ENCODE measurements at regions not wholly inside any gene's neighbourhood (a gene's known extent, or its start where the extent isn't known, plus 50 kb on each side); places are given as distances from the start of the nearest gene placed in this dataset.

DNA sequence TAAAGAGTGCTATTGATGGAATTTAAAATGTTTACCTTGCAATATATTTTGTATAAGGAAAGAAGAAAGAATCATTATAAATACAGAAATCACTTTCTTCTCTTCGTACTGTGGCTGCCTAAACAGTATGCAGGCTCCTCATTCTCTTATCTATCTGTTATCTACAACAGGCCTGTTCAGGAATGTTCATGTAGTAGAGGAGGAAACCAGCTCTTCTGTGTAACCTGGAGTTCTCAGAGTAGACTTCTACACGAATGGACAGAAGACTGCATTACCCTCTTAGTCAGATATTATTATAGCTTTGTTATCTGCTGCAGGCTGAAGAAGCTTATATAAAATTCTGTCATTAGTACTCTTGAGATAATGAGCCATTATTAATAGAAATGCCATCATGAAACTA, 1225.9 kb upstream of the CNTN5 start:
- no peak for DNase-seq

DNA sequence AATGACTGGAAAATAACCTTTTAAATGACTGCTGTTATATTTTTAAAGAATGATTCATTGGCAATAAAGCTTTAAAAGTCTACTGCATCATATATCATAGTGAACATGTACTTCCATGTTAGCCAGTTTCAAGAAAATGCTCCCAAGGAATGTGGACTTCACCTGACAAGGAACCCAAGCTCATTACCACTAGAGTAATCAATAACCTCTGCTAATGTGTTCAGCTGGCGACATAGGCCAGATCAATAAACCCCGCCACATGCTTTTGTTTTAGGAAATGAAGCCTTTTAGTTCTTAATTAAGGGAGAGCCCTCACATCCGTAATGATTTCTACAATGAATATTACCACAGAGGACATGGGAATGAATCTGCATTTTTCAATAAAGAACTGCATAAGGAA, 1219.9 kb upstream of the CNTN5 start:
- DNase-seq: no peak

GRCh38 chr11:97814325-97814959, 1206.3 kb upstream of the CNTN5 start:
- DNase-seq: no peak

DNA sequence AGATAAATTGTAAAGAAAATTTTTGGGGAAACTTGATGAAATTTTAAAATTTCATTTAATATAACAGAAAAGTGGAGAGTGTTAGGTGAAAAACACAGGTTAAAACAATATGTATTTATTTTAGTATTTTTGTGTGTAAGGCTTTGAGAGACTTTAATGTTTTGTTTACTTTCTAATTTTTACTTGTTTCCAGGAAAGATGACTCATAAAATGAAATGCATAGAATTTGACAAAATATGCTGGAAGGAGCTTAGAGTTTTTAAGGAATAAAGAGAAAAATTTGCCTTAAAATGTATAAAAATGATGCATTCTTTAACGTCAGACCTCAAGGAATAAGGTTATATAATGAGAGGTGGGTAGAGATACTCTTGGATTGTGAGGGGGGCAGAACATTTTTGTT, 1205.1 kb upstream of the CNTN5 start:
- no peak for DNase-seq

DNA sequence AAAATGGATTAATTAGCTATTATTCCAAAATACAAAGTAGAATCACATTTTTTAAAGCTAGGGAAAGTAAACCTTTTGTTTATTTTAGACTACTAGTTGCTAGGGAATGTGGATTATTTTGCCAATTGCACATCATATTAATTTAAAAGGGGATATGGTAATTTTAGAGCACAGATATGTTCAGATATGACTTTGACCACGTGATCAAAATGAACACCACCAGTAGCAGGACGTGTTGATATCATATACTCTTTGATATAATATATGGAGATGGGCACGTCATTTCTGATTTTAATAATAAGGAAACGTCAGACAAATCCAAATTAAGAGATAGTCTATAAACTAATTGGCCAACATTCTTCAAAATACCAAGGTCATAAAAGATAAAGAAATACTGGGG, 1188.3 kb upstream of the CNTN5 start:
- no peak for DNase-seq

- no peak for DNase-seq
Measured at GRCh38 chr11:97833412-97833811, 1187.3 kb upstream of the CNTN5 start.

DNA sequence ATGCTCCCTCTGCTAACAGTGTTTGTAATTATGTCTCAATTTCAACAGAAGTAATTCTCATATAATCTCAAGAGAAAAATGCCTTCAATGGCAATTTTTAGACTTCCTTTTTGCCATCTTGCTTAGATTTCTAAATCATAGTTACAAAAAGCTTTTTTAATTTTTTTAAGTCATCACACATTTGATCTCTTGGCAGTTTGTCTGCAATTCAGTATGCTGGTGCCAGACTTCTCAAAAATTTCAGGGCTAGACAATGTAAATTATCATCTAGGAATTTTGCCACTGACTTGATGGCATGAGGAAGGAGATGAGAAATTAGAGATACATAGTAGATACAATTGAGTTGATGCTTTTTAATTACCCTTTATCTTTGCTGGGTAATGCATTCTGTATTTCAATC, 1176.7 kb upstream of the CNTN5 start:
- DNase-seq: no peak

- no peak for DNase-seq
Measured at GRCh38 chr11:97847730-97848129, 1173.0 kb upstream of the CNTN5 start.

- no peak for DNase-seq
Measured at GRCh38 chr11:97850701-97851100, 1170.0 kb upstream of the CNTN5 start.

DNA sequence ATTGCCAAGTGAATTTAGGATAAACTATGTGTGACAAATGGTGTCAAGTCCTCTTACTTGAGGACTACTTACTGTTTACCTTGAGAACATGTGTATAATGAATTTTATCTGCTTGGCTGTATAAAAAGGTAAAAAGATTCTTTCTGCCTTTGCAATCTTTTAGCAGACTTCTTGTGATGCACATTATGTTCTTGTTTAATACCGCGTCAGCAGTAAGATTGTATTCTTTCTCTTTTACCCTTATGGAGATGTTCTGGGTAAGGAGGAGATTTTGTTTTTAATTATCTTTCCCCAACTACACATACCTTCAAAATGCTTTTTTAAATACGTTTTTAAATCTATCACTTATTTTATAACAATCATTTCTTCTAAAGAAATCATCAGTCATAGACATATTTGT, 1166.4 kb upstream of the CNTN5 start:
- DNase-seq: no peak

GRCh38 chr11:97854877-97855276, 1165.9 kb upstream of the CNTN5 start:
- no peak for DNase-seq

- DNase-seq: no peak
Measured at GRCh38 chr11:97856666-97857065, 1164.1 kb upstream of the CNTN5 start.

DNA sequence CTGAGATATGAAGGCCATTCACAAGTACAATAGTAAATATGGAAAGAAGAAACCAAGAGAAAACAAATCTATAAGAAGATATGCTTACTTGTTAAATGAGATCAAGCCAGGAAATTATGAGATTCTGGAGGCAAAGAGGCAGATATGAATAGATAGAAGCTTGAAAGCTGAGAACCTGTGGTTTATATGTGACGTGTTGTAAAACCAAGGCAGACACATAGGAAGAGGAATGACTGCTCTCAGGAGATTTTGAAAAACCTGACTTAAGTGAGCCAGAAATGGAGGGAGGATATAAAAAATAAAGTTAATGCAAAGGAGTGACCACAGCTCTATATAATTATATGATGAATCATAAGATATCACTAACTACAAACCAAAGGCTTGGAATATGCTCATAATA, 1160.5 kb upstream of the CNTN5 start:
- DNase-seq: no peak

DNA sequence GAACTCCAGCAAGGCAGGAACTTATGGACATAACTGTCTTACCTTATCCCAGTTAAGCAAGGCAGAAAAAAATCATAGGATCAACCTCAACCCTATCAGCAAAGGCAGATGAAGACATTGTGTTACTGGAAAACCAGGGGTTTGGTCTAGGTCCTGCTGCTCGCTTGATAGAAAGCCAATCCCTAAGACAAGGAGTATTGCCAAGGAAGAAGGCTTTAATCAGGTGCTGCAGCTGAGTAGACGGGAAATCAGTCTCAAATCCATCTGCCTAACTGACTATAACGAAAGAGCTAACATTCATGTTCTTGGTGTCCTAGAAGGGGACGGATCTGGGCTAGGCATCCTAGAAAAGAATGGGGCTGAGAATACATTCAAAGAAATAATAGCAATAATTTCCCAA, 1158.7 kb upstream of the CNTN5 start:
- DNase-seq: no peak

DNA sequence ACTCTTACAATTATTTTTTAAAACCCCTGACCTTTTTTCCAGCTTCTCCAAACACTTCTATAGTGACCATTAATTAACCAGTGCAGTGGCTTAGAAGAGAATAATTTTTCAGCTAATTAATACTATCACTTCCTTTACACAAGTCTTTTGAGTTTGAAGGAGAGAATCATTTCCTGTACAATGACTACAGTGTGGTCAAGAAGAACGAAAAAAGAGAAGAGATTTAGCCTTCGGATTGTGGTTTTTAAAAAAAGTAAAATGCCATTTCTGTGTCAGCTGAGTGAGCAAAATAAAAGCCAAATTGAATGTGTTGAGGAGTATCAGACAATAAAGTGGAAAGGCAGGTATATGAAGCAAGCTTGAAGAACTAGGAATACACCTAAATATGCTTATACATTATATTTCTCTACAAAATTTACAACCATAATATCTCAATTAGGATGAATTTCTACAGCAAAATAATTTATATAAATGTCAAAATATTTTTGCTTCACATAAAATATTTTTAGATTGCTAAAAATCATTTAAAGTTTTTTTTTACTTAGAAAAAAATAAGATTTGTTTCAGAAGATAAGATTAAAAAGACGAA, 1155.2 kb upstream of the CNTN5 start:
- DNase-seq: no peak

DNA sequence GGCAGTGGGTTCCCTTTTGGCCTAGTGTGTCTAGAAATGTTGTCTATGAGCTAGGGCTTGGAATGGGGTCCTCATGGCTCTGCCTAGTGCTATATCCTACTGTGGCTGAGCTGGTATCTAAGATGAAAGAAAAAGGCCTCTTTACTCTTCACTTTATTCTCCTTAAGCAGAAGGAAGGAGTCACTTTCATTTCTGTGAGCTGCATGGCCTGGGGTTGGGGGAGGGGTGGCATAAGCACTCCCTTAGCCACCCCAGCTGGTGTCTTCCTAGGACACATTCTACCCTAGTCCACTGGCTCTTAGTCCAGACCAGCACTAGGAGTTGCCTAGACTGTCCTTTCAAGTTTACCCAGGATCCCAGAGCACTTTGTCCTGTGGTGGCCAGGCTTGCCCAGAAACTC, 1148.9 kb upstream of the CNTN5 start:
- no peak for DNase-seq

GRCh38 chr11:97880209-97880608, 1140.5 kb upstream of the CNTN5 start:
- DNase-seq: no peak

- no peak for DNase-seq
Measured at GRCh38 chr11:97883086-97883485, 1137.7 kb upstream of the CNTN5 start.

DNA sequence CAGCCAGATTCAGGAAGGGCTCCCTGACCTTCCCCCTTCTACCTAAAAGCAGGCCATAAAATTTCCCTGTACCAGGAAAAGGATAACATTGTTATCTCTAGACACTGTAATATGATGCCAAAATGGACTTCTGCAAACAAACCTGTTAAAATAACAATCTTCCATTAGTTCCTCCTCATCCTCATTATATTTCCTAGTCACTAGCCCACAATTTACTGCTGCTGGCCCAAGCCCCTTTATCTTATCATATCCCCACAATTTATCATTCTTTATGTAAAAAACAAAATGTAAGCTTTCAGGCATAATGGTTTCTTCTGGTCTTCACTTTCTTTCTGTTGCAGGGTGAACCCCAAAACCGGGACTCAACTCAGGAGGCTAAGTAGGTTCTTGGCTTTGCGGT, 1132.1 kb upstream of the CNTN5 start:
- no peak for DNase-seq

GRCh38 chr11:97890466-97890865, 1130.3 kb upstream of the CNTN5 start:
- DNase-seq: no peak

DNA sequence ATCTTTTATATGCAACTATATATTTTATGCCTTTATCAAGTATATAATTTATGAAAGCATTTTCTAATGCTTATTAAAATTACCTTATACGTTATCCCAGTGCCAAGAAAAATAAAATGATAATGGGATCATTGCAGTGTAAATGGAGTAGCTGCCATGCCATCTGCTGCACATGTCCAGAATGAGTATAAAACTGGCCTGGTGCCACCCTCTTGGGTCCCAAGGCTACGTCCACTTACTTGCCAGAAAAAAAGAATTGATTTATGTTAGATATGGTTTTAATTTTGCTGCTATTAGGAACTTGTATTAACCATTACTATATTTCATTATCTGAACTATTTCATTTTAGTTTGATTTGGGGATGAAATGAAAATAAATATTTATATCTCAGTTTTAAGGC, 1127.1 kb upstream of the CNTN5 start:
- no peak for DNase-seq

- no peak for DNase-seq
Measured at GRCh38 chr11:97894978-97895377, 1125.8 kb upstream of the CNTN5 start.

DNA sequence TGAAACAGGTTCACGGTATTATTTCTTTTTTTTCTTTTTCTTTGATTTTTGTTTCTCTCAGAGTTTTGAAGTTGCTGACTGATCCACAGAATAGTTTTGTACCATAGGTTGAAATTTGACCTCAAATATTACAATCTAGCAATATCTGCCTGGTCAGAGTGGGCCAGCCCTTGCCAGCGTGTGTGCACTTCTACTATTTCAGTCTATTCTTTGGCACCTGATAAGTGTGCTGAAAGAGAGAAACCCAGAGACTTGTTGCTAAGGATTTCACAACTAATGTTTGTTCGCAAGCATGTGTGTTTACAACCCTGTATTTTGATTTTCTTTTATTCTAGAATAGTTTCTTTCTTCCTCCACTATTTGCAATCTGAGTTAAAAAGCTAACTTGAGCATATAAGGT, 1125.2 kb upstream of the CNTN5 start:
- DNase-seq: no peak

DNA sequence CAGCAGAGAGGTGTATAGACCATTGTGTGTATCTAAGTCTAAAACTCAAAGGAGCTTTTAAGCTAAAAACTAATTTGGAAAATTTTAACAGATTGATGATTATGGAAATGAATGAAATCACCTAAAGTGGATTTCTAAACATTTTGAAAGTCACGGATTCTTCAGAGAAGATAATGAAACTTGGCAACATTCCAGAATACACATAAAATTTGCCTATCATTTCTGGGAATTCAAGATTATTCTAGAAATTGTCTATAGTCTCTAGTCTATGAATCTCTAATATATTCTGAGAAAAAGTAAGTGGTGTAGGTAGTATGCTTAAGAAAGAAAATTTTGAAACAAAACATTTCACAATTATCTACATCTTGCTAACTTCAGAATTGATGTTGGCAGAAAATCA, 1117.9 kb upstream of the CNTN5 start:
- DNase-seq: no peak

DNA sequence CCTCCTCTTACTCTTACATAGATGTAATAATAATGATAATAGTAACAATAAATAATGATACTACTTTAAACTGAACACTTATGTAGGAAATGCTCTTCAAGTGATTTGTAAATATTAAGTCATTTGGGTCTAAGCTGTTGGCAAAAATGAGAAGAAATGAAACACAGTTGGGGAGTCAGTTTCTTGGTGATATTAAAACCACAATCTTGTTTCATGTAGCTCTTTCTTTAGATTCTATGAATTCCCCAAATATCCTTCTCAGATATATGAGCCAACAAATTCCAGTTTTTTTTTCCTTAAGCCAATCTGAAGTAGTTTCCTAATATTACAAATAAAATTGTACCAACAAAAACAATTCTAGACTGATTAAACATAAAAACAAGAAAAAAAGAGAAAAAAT, 1115.6 kb upstream of the CNTN5 start:
- DNase-seq: no peak

Data from T-helper 1 cell (primary cell).